ENCODE measurements at regions not wholly inside any gene's neighbourhood (a gene's known extent, or its start where the extent isn't known, plus 50 kb on each side); places are given as distances from the start of the nearest gene placed in this dataset.

DNA sequence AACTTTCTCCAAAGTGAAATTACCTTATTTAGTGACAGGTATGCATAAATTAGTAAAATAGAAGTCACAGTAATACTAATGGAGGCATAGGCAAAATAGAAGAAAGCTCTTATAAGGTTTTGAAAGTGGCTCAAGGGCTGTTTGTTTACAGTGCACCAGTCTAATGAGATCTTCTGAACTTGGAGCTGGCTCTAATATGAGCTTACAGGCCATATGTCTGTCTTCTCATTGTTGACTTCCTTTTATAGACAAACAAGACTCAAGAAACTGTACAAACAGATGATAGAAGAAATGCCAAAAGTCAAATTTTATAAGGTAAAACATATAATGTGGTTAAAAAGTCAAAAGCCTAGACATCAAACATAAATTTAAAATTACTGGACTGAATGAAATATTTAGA is 207.5 kb upstream of the NEGR1 start:
- Histone ChIP-seq H3K4me1 (no peaks in the 10 kb centered on the region), H3K36me3 (no peaks in the 10 kb centered on the region), H3K4me3 (no peak overlapping the region), H3K27ac (no peak overlapping the region), H3K27me3 (no peaks in the 10 kb centered on the region), H3K9me3 (no peaks in the 10 kb centered on the region)
- TF ChIP-seq, protein P1, sequence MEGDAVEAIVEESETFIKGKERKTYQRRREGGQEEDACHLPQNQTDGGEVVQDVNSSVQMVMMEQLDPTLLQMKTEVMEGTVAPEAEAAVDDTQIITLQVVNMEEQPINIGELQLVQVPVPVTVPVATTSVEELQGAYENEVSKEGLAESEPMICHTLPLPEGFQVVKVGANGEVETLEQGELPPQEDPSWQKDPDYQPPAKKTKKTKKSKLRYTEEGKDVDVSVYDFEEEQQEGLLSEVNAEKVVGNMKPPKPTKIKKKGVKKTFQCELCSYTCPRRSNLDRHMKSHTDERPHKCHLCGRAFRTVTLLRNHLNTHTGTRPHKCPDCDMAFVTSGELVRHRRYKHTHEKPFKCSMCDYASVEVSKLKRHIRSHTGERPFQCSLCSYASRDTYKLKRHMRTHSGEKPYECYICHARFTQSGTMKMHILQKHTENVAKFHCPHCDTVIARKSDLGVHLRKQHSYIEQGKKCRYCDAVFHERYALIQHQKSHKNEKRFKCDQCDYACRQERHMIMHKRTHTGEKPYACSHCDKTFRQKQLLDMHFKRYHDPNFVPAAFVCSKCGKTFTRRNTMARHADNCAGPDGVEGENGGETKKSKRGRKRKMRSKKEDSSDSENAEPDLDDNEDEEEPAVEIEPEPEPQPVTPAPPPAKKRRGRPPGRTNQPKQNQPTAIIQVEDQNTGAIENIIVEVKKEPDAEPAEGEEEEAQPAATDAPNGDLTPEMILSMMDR (IDR thresholded peaks at IDR 0.05) = no peak
- intact Hi-C loops (cut with DNase I) = no loop called here
- no peak for DNase-seq
- no peak for ATAC-seq
- FAIRE-seq = no peak

DNA sequence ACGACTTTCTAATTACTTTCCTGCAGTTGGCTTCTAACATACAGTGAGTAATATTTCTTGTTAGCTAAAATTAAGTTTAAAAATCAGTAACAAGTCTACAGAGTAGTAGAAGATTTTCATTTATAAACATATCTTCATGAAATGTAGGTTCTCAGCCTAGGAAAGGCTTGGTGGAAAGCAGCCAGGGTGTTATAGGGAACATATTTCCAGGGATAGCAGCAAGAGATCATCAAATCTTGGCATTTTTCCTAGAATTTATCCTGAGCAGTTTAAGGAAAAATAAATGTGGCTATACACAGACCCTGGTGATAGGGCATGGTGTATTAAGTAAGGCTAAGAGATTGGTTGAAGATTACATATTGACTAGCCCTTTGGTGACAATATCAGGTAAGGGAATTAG is 203.5 kb upstream of the NEGR1 start:
- 37 to 40% methylated on average over 1 of the region's 1 CpG for WGBS, 2 donors
- ATAC-seq = no peak

DNA sequence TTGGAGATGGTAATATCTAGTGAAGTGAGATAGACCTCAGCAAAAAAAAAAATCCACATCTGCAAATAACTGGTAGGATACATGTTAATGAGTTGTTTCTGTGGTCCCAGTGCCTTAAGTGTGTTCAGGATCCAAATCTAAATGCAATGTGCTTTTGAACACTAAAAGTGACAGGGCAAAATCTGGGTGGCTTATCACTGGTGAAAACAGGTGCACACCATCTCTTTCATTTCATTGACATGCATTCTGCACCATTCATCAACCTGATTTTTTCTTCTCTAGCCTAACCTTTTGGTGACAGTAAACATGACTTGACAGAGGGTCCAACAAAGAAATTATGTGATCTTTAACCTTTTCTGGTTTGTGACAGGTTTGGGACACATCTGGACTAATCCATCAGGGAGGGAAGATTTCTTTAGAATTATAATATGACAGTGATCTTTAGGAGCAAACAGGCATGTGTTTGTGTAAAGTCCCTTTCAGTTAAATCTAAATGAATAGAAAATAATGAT is 201.6 kb upstream of the NEGR1 start:
- no peak for FAIRE-seq

More for the DNA sequence above, 203.5 kb upstream of the NEGR1 start:
- Histone ChIP-seq H3K27ac (no peak overlapping the region), H3K27me3 (no peaks in the 10 kb centered on the region), H3K9me3 (no peaks in the 10 kb centered on the region), H3K4me1 (no peaks in the 10 kb centered on the region), H3K4me3 (no peak overlapping the region), H3K36me3 (no peaks in the 10 kb centered on the region)
- FAIRE-seq = no peak
- TF ChIP-seq, protein P1 (IDR thresholded peaks at IDR 0.05) = no peak
- DNase-seq = no peak
- intact Hi-C loops (cut with DNase I) = no loop called here

DNA sequence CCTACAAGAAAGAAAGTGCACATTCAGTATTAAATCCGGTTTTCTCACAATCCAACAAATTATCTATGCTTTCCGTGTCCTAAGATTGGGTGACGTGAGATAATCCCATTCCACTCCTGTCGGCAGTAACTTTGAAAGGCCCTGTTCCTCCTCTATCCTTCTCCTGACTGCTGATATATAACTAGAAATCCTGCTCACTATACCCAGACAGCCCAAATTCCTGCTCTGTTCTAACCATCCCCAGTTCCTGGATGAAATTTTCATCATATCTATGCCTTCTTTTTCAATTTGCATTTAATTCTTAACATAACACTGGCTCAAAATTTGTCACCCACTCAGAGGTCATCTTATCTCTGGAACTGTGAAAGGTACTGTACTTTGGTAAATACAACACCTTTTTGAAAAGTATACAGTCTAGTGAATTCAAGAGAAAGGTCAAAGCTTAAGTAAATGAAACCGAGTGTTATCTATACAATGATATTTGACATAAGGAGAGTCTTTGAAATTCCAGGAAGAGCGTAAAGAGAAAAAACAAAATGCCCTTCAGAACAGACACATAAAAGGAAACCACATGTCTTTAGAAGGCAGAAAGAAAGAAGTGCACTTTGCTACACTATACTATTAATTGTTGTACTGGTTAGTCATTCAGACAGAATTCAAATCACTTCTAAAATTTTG is 200.5 kb upstream of the NEGR1 start:
- Histone ChIP-seq H3K9me3 (no peaks in the 10 kb centered on the region), H3K36me3 (no peaks in the 10 kb centered on the region), H3K27ac (no peak overlapping the region), H3K4me3 (no peak overlapping the region), H3K4me1 (no peaks in the 10 kb centered on the region), H3K27me3 (no peaks in the 10 kb centered on the region)
- intact Hi-C loops (cut with DNase I) = no loop called here
- ATAC-seq = no peak
- FAIRE-seq = no peak
- WGBS, 2 donors = 46 to 55% methylated on average over 6 of the region's 6 CpGs
- no peak for DNase-seq
- TF ChIP-seq, protein P1 (IDR thresholded peaks at IDR 0.05) = no peak

More for the DNA sequence above, 201.6 kb upstream of the NEGR1 start:
- Histone ChIP-seq H3K36me3 (no peaks in the 10 kb centered on the region), H3K4me1 (no peaks in the 10 kb centered on the region), H3K27me3 (no peaks in the 10 kb centered on the region), H3K4me3 (no peak overlapping the region), H3K9me3 (no peaks in the 10 kb centered on the region), H3K27ac (no peak overlapping the region)
- DNase-seq = no peak
- TF ChIP-seq, protein P1 (IDR thresholded peaks at IDR 0.05) = no peak
- intact Hi-C loops (cut with DNase I) = no loop called here
- no peak for ATAC-seq

DNA sequence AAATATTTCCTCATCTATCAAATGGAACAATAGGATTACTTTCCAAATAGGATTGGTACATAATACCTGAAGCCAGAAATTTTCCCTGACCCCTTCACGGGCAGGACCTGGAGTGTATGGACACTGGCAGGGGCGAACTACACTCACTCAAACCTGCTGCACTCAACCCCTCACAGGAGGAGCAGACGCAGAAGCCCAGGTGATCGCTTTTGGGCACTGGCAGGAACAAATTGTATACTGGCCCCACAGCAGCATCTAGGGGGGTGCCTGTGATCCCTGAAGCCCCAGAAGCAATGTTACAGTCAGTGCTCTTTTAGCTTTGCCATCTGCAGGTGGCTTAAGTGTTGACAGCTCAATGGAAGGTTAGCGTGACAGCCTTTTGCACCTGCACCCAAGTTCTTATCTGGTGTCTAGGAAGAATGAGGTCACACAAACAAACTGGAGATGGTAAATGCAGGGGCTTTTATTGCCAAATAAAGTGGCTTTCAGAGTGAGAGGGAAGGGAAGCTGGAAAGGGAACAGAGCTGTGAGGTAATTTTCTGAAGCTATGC is 199.2 kb upstream of the NEGR1 start:
- intact Hi-C loops (cut with DNase I) = no loop called here
- TF ChIP-seq, protein P1 (IDR thresholded peaks at IDR 0.05) = no peak
- H3K27me3 ChIP-seq = no peaks in the 10 kb centered on the region
- no peak overlapping the region for H3K27ac ChIP-seq
- no peak for FAIRE-seq
- DNase-seq = no peak
- H3K4me3 ChIP-seq = no peak overlapping the region
- H3K9me3 ChIP-seq = no peaks in the 10 kb centered on the region
- 87 to 91% methylated on average over 5 of the region's 5 CpGs for WGBS, 2 donors
- no peaks in the 10 kb centered on the region for H3K4me1 ChIP-seq
- no peak for ATAC-seq
- no peaks in the 10 kb centered on the region for H3K36me3 ChIP-seq

Data from pancreas (tissue), 10 donors.